HL-60 (cell line): ENCODE measurements at regions not wholly inside any gene's neighbourhood (a gene's known extent, or its start where the extent isn't known, plus 50 kb on each side); places are given as distances from the start of the nearest gene placed in this dataset.

ENCODE experiments used
- CTCF ChIP-seq: IDR thresholded peaks from one replicate; pipeline ENCODE4 v1.5.1; 2011; ENCODE audit warnings: low read length, control low read depth, inconsistent platforms; ENCODE audit not compliant: insufficient read depth
- POLR2AphosphoS5 ChIP-seq: IDR thresholded peaks from 2 replicates; pipeline ENCODE4 v1.6.1; 2012; ENCODE audit warnings: low read depth
- REST ChIP-seq: IDR thresholded peaks from 2 replicates; pipeline ENCODE4 v1.6.1; 2012; ENCODE audit warnings: low read depth; ENCODE audit not compliant: insufficient replicate concordance

GRCh38 chr11:119521551-119521950 is 98.6 kb upstream of the THY1 start:
- no peak for TF ChIP-seq CTCF
- TF ChIP-seq POLR2AphosphoS5 = no peak
- no peak for TF ChIP-seq REST
